ENCODE measurements at regions not wholly inside any gene's neighbourhood (a gene's known extent, or its start where the extent isn't known, plus 50 kb on each side); places are given as distances from the start of the nearest gene placed in this dataset.

DNA sequence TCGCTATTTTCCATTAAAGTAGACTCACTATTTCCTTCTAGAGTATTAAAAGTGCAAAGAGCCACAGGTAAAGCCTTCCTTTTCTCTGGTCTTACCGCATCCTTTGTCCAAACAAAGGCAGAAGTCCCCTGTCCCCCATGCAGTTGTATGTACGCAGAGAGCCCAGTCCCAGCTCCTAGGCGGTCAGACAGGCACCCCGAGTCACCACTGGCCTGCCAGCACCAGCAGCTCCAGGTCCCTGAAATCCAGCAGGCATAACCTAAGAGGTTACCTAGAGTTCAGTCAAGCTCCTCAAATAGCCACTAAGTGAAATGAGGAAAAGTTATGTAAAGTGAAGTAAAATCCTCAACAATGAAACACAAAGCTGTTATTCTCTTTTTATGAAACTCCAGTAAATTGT lies 60.4 kb upstream of the TWIST2 start:
- no peak for TF ChIP-seq ZNF768 (tag by site-specific recombination; IDR thresholded peaks at IDR 0.05)
- TF ChIP-seq ZFP69B (tag by site-specific recombination; IDR thresholded peaks at IDR 0.05), result no peak
- no peak for TF ChIP-seq ZNF416 (tag by site-specific recombination; IDR thresholded peaks at IDR 0.05)
- no peak for TF ChIP-seq ZBTB8A (tag by site-specific recombination; IDR thresholded peaks at IDR 0.05)
- TF ChIP-seq, protein P1, sequence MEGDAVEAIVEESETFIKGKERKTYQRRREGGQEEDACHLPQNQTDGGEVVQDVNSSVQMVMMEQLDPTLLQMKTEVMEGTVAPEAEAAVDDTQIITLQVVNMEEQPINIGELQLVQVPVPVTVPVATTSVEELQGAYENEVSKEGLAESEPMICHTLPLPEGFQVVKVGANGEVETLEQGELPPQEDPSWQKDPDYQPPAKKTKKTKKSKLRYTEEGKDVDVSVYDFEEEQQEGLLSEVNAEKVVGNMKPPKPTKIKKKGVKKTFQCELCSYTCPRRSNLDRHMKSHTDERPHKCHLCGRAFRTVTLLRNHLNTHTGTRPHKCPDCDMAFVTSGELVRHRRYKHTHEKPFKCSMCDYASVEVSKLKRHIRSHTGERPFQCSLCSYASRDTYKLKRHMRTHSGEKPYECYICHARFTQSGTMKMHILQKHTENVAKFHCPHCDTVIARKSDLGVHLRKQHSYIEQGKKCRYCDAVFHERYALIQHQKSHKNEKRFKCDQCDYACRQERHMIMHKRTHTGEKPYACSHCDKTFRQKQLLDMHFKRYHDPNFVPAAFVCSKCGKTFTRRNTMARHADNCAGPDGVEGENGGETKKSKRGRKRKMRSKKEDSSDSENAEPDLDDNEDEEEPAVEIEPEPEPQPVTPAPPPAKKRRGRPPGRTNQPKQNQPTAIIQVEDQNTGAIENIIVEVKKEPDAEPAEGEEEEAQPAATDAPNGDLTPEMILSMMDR (tag by site-specific recombination; IDR thresholded peaks at IDR 0.05), result no peak
- TF ChIP-seq, protein P2, sequence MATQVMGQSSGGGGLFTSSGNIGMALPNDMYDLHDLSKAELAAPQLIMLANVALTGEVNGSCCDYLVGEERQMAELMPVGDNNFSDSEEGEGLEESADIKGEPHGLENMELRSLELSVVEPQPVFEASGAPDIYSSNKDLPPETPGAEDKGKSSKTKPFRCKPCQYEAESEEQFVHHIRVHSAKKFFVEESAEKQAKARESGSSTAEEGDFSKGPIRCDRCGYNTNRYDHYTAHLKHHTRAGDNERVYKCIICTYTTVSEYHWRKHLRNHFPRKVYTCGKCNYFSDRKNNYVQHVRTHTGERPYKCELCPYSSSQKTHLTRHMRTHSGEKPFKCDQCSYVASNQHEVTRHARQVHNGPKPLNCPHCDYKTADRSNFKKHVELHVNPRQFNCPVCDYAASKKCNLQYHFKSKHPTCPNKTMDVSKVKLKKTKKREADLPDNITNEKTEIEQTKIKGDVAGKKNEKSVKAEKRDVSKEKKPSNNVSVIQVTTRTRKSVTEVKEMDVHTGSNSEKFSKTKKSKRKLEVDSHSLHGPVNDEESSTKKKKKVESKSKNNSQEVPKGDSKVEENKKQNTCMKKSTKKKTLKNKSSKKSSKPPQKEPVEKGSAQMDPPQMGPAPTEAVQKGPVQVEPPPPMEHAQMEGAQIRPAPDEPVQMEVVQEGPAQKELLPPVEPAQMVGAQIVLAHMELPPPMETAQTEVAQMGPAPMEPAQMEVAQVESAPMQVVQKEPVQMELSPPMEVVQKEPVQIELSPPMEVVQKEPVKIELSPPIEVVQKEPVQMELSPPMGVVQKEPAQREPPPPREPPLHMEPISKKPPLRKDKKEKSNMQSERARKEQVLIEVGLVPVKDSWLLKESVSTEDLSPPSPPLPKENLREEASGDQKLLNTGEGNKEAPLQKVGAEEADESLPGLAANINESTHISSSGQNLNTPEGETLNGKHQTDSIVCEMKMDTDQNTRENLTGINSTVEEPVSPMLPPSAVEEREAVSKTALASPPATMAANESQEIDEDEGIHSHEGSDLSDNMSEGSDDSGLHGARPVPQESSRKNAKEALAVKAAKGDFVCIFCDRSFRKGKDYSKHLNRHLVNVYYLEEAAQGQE (tag by site-specific recombination; IDR thresholded peaks at IDR 0.05), result no peak
- TF ChIP-seq SCRT1 (tag by site-specific recombination; IDR thresholded peaks at IDR 0.05; ENCODE audit: borderline replicate concordance), result no peak
- TF ChIP-seq, protein P3, sequence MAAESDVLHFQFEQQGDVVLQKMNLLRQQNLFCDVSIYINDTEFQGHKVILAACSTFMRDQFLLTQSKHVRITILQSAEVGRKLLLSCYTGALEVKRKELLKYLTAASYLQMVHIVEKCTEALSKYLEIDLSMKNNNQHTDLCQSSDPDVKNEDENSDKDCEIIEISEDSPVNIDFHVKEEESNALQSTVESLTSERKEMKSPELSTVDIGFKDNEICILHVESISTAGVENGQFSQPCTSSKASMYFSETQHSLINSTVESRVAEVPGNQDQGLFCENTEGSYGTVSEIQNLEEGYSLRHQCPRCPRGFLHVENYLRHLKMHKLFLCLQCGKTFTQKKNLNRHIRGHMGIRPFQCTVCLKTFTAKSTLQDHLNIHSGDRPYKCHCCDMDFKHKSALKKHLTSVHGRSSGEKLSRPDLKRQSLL (tag by site-specific recombination; IDR thresholded peaks at IDR 0.05), result no peak
- TF ChIP-seq ZBTB48 (tag by site-specific recombination; IDR thresholded peaks at IDR 0.05), result no peak
- no peak for TF ChIP-seq ZNF114 (tag by site-specific recombination; IDR thresholded peaks at IDR 0.05)
- TF ChIP-seq, protein P4, sequence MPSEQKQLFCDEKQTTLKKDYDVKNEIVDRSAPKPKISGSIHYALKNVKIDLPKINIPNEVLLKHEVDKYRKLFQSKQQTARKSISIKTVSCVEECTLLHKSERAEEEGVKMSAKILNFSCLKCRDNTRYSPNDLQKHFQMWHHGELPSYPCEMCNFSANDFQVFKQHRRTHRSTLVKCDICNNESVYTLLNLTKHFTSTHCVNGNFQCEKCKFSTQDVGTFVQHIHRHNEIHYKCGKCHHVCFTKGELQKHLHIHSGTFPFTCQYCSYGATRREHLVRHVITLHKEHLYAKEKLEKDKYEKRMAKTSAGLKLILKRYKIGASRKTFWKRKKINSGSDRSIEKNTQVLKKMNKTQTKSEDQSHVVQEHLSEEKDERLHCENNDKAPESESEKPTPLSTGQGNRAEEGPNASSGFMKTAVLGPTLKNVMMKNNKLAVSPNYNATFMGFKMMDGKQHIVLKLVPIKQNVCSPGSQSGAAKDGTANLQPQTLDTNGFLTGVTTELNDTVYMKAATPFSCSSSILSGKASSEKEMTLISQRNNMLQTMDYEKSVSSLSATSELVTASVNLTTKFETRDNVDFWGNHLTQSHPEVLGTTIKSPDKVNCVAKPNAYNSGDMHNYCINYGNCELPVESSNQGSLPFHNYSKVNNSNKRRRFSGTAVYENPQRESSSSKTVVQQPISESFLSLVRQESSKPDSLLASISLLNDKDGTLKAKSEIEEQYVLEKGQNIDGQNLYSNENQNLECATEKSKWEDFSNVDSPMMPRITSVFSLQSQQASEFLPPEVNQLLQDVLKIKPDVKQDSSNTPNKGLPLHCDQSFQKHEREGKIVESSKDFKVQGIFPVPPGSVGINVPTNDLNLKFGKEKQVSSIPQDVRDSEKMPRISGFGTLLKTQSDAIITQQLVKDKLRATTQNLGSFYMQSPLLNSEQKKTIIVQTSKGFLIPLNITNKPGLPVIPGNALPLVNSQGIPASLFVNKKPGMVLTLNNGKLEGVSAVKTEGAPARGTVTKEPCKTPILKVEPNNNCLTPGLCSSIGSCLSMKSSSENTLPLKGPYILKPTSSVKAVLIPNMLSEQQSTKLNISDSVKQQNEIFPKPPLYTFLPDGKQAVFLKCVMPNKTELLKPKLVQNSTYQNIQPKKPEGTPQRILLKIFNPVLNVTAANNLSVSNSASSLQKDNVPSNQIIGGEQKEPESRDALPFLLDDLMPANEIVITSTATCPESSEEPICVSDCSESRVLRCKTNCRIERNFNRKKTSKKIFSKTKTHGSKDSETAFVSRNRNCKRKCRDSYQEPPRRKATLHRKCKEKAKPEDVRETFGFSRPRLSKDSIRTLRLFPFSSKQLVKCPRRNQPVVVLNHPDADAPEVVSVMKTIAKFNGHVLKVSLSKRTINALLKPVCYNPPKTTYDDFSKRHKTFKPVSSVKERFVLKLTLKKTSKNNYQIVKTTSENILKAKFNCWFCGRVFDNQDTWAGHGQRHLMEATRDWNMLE (tag by site-specific recombination; conservative IDR thresholded peaks at IDR 0.05; ENCODE audit: low read depth), result no peak
